Activated T-helper 2 cell treated with anti-CD3 and anti-CD28 coated beads, Interferon-gamma antibody, Interleukin-2, Interleukin-4, amounts not matched to agents 10 μg/mL and 5 μg/mL and 100 μg/mL, durations not matched to agents 14 hours and 24 hours and 36 hours (primary cell): ENCODE measurements at regions not wholly inside any gene's neighbourhood (a gene's known extent, or its start where the extent isn't known, plus 50 kb on each side); places are given as distances from the start of the nearest gene placed in this dataset.
"Not testable (repeated sequence)": the region's sequence is repeated elsewhere in the genome, so short reads cannot be mapped to it uniquely, and the experiment has no call there.

Experiments used
- DNase-seq: peaks from one replicate; pipeline ENCODE4 v3.0.0; 2021; ENCODE audit warnings: low spot score
- H3K27ac Mint-ChIP-seq: one replicate; pipeline ENCODE4 v1.8.0; 2021; ENCODE audit warnings: mixed read lengths
- H3K27me3 Mint-ChIP-seq: one replicate; pipeline ENCODE4 v1.8.0; 2021; ENCODE audit warnings: low read depth, mixed read lengths
- H3K36me3 Mint-ChIP-seq: one replicate; pipeline ENCODE4 v1.8.0; 2021; ENCODE audit warnings: low read depth, mixed read lengths
- H3K4me1 Mint-ChIP-seq: one replicate; pipeline ENCODE4 v1.8.0; 2021; ENCODE audit warnings: low read depth, mixed read lengths
- H3K4me3 Mint-ChIP-seq: one replicate; pipeline ENCODE4 v1.8.0; 2021; ENCODE audit warnings: low read depth, mild to moderate bottlenecking, moderate library complexity, mixed read lengths
- H3K9me3 Mint-ChIP-seq: one replicate; pipeline ENCODE4 v1.8.0; 2021; ENCODE audit warnings: mixed read lengths
- intact Hi-C: fragments of 100-400 bp; cut with micrococcal nuclease; formaldehyde crosslinking; loops from one replicate; pipeline ENCODE4 v1.15.1; 2023

- H3K4me3 Mint-ChIP-seq, result no peak overlapping the region
- DNase-seq, result no peak
- H3K9me3 Mint-ChIP-seq, result peaks cover 34% of the 10 kb centered on the region
- H3K27ac Mint-ChIP-seq, result no peak overlapping the region
- no peaks in the 10 kb centered on the region for H3K4me1 Mint-ChIP-seq
- H3K27me3 Mint-ChIP-seq, result no peaks in the 10 kb centered on the region
- intact Hi-C loops, result no loop called here
- no peaks in the 10 kb centered on the region for H3K36me3 Mint-ChIP-seq
Observed at GRCh38 chr1:189971656-189972055, 506.0 kb downstream of the BRINP3 start.

- intact Hi-C loops, result no loop called here
- no peak overlapping the region for H3K27ac Mint-ChIP-seq
- no peaks in the 10 kb centered on the region for H3K27me3 Mint-ChIP-seq
- H3K4me1 Mint-ChIP-seq, result no peaks in the 10 kb centered on the region
- peaks cover 51% of the 10 kb centered on the region for H3K9me3 Mint-ChIP-seq
- no peak for DNase-seq
- H3K36me3 Mint-ChIP-seq, result no peaks in the 10 kb centered on the region
- H3K4me3 Mint-ChIP-seq, result no peak overlapping the region
Observed at GRCh38 chr1:189977184-189977583, 500.5 kb downstream of the BRINP3 start.

GRCh38 chr1:189983166-189983890, 494.3 kb downstream of the BRINP3 start:
- Mint-ChIP-seq H3K36me3 (no peaks in the 10 kb centered on the region), H3K4me3 (no peak overlapping the region), H3K27me3 (no peaks in the 10 kb centered on the region), H3K27ac (no peak overlapping the region), H3K4me1 (no peaks in the 10 kb centered on the region), H3K9me3 (peaks cover 49% of the 10 kb centered on the region)
- intact Hi-C loops, result no loop called here
- no peak for DNase-seq

GRCh38 chr1:189986516-189986915, 491.1 kb downstream of the BRINP3 start:
- intact Hi-C loops, result no loop called here
- H3K4me3 Mint-ChIP-seq, result no peak overlapping the region
- no peak for DNase-seq
- no peaks in the 10 kb centered on the region for H3K36me3 Mint-ChIP-seq
- peaks cover 40% of the 10 kb centered on the region for H3K9me3 Mint-ChIP-seq
- no peaks in the 10 kb centered on the region for H3K4me1 Mint-ChIP-seq
- H3K27me3 Mint-ChIP-seq, result no peaks in the 10 kb centered on the region
- no peak overlapping the region for H3K27ac Mint-ChIP-seq

- no peak for DNase-seq
- no peak overlapping the region for H3K4me3 Mint-ChIP-seq
- H3K9me3 Mint-ChIP-seq, result peaks cover 45% of the 10 kb centered on the region
- no peaks in the 10 kb centered on the region for H3K4me1 Mint-ChIP-seq
- no peaks in the 10 kb centered on the region for H3K36me3 Mint-ChIP-seq
- H3K27ac Mint-ChIP-seq, result no peak overlapping the region
- no peaks in the 10 kb centered on the region for H3K27me3 Mint-ChIP-seq
- intact Hi-C loops, result no loop called here
Observed at GRCh38 chr1:189987509-189987908, 490.2 kb downstream of the BRINP3 start.

GRCh38 chr1:189992856-189993255, 484.8 kb downstream of the BRINP3 start:
- DNase-seq, result no peak
- intact Hi-C loops, result no loop called here
- Mint-ChIP-seq H3K27me3 (no peaks in the 10 kb centered on the region), H3K4me1 (no peaks in the 10 kb centered on the region), H3K27ac (no peak overlapping the region), H3K4me3 (no peak overlapping the region), H3K36me3 (no peaks in the 10 kb centered on the region), H3K9me3 (peaks cover 49% of the 10 kb centered on the region)

- H3K4me3 Mint-ChIP-seq, result no peak overlapping the region
- no peaks in the 10 kb centered on the region for H3K36me3 Mint-ChIP-seq
- intact Hi-C loops, result no loop called here
- no peak overlapping the region for H3K27ac Mint-ChIP-seq
- H3K9me3 Mint-ChIP-seq, result peaks cover 23% of the 10 kb centered on the region
- DNase-seq, result no peak
- H3K27me3 Mint-ChIP-seq, result no peaks in the 10 kb centered on the region
- no peaks in the 10 kb centered on the region for H3K4me1 Mint-ChIP-seq
Observed at GRCh38 chr1:190000365-190000872, 477.2 kb downstream of the BRINP3 start.

GRCh38 chr1:190001187-190001586, 476.5 kb downstream of the BRINP3 start:
- Mint-ChIP-seq H3K4me1 (no peaks in the 10 kb centered on the region), H3K9me3 (peaks cover 23% of the 10 kb centered on the region), H3K27me3 (no peaks in the 10 kb centered on the region), H3K4me3 (no peak overlapping the region), H3K27ac (no peak overlapping the region), H3K36me3 (no peaks in the 10 kb centered on the region)
- intact Hi-C loops, result no loop called here
- DNase-seq, result no peak

- no peak for DNase-seq
- intact Hi-C loops, result no loop called here
- Mint-ChIP-seq H3K4me3 (no peak overlapping the region), H3K4me1 (no peaks in the 10 kb centered on the region), H3K27me3 (no peaks in the 10 kb centered on the region), H3K36me3 (no peaks in the 10 kb centered on the region), H3K9me3 (peaks cover 26% of the 10 kb centered on the region), H3K27ac (no peak overlapping the region)
Observed at GRCh38 chr1:190003376-190003775, 474.3 kb downstream of the BRINP3 start.

GRCh38 chr1:190011585-190011984, 466.1 kb downstream of the BRINP3 start:
- H3K4me1 Mint-ChIP-seq, result no peaks in the 10 kb centered on the region
- DNase-seq, result no peak
- intact Hi-C loops, result no loop called here
- no peaks in the 10 kb centered on the region for H3K27me3 Mint-ChIP-seq
- no peak overlapping the region for H3K4me3 Mint-ChIP-seq
- H3K36me3 Mint-ChIP-seq, result no peaks in the 10 kb centered on the region
- H3K27ac Mint-ChIP-seq, result no peak overlapping the region
- H3K9me3 Mint-ChIP-seq, result peaks cover 41% of the 10 kb centered on the region

GRCh38 chr1:190019151-190019550, 458.5 kb downstream of the BRINP3 start:
- DNase-seq, H3K36me3 Mint-ChIP-seq, H3K27ac Mint-ChIP-seq, intact Hi-C loops, H3K4me3 Mint-ChIP-seq, H3K4me1 Mint-ChIP-seq, H3K27me3 Mint-ChIP-seq: not testable (repeated sequence)
- H3K9me3 Mint-ChIP-seq, result peaks cover 21% of the 10 kb centered on the region

- no peaks in the 10 kb centered on the region for H3K27me3 Mint-ChIP-seq
Observed at GRCh38 chr1:190019717-190020116, 457.9 kb downstream of the BRINP3 start.

GRCh38 chr1:190022709-190023108, 455.0 kb downstream of the BRINP3 start:
- DNase-seq, result no peak
- Mint-ChIP-seq H3K36me3 (no peaks in the 10 kb centered on the region), H3K4me3 (no peak overlapping the region), H3K9me3 (peaks cover 11% of the 10 kb centered on the region), H3K27me3 (no peaks in the 10 kb centered on the region), H3K4me1 (no peaks in the 10 kb centered on the region), H3K27ac (no peak overlapping the region)
- intact Hi-C loops, result no loop called here

More at GRCh38 chr1:190019717-190020116, 457.9 kb downstream of the BRINP3 start:
- Mint-ChIP-seq H3K27ac (no peak overlapping the region), H3K4me3 (no peak overlapping the region), H3K36me3 (no peaks in the 10 kb centered on the region), H3K4me1 (no peaks in the 10 kb centered on the region), H3K9me3 (peaks cover 18% of the 10 kb centered on the region)
- no peak for DNase-seq
- intact Hi-C loops, result no loop called here
